ENCODE measurements at regions not wholly inside any gene's neighbourhood (a gene's known extent, or its start where the extent isn't known, plus 50 kb on each side); places are given as distances from the start of the nearest gene placed in this dataset.

- no peak for TF ChIP-seq ZNF462 (CRISPR knock-in tag; IDR thresholded peaks at IDR 0.05)
- TF ChIP-seq ZNF114 (CRISPR knock-in tag; IDR thresholded peaks at IDR 0.05), result no peak
- no peak for TF ChIP-seq POLR2AphosphoS5 (IDR thresholded peaks at IDR 0.05; ENCODE audit: low read depth)
- no peak for TF ChIP-seq STAT1 (IDR thresholded peaks at IDR 0.05; ENCODE audit: unreplicated experiment)
- TF ChIP-seq ETS1 (IDR thresholded peaks at IDR 0.05), result no peak
These were observed 72.6 kb upstream of the RGL1 start (continued) for GRCh38 chr1:183732236-183732880.

GRCh38 chr1:183730886-183731573, 73.9 kb upstream of the RGL1 start:
- Histone ChIP-seq H3K36me3 (ENCODE audit: insufficient read depth) (no peaks in the 10 kb centered on the region), H3K4me2 (no peak overlapping the region), H3K4me1 (ENCODE audit: insufficient read depth) (peaks cover 10% of the 10 kb centered on the region), H2AFZ (no peak overlapping the region), H3F3A (replicated peaks; ENCODE audit: low read depth) (no peaks in the 10 kb centered on the region), H3K9me2 (ENCODE audit: insufficient read depth) (no peaks in the 10 kb centered on the region), H3K79me2 (replicated peaks; ENCODE audit: insufficient read depth) (no peaks in the 10 kb centered on the region), H3K27ac (ENCODE audit: low read depth) (no peak overlapping the region), H3K27me3 (ENCODE audit: insufficient read depth) (no peaks in the 10 kb centered on the region), H3K4me3 (no peak overlapping the region), H4K20me1 (replicated peaks; ENCODE audit: insufficient read depth) (no peaks in the 10 kb centered on the region)
- H3K4me1 Mint-ChIP-seq, result peaks cover 20% of the 10 kb centered on the region; the same call in 2 of the 3 replicates
- no peak overlapping the region for H3K4me3 Mint-ChIP-seq
- H3K27me3 Mint-ChIP-seq (ENCODE audit: insufficient read depth, low read depth, poor library complexity), result no peaks in the 10 kb centered on the region
- DNase-seq (ENCODE audit: low spot score) (no peak), ATAC-seq (no peak)
- H3K27ac Mint-ChIP-seq, result no peak overlapping the region
- H3K9me3 Mint-ChIP-seq, result no peaks in the 10 kb centered on the region
- no peaks in the 10 kb centered on the region for H3K36me3 Mint-ChIP-seq (ENCODE audit: low read depth)
- TF ChIP-seq STAT1 (IDR thresholded peaks at IDR 0.05; ENCODE audit: unreplicated experiment) (no peak), ETS1 (IDR thresholded peaks at IDR 0.05) (no peak), ZNF114 (CRISPR knock-in tag; IDR thresholded peaks at IDR 0.05) (no peak), EZH2phosphoT487 (IDR thresholded peaks at IDR 0.05; ENCODE audit: unreplicated experiment) (no peak), NANOG (IDR thresholded peaks at IDR 0.05; ENCODE audit: borderline replicate concordance) (no peak)

Measured in GM23338 (cell line).